ENCODE measurements at regions not wholly inside any gene's neighbourhood (a gene's known extent, or its start where the extent isn't known, plus 50 kb on each side); places are given as distances from the start of the nearest gene placed in this dataset.

DNA sequence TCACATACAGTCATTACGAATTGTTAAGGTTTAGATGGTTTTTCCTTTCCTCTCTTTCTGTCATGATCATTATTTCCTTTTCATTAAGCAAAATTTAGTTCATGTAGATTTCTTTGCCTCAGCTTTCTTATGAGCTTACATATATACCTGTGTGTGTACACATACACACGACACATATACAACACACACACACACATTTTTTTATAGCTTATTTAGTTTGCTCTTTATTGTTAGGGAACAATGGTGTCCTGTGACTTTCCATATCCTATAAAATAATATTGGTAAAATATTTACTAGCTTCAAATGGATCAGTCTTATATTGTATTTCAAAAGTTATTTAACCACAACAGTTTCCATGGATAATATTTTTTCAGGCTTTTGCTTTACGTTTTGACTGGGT, 840.7 kb downstream of the PCDH18 start:
- TF ChIP-seq, protein P1, sequence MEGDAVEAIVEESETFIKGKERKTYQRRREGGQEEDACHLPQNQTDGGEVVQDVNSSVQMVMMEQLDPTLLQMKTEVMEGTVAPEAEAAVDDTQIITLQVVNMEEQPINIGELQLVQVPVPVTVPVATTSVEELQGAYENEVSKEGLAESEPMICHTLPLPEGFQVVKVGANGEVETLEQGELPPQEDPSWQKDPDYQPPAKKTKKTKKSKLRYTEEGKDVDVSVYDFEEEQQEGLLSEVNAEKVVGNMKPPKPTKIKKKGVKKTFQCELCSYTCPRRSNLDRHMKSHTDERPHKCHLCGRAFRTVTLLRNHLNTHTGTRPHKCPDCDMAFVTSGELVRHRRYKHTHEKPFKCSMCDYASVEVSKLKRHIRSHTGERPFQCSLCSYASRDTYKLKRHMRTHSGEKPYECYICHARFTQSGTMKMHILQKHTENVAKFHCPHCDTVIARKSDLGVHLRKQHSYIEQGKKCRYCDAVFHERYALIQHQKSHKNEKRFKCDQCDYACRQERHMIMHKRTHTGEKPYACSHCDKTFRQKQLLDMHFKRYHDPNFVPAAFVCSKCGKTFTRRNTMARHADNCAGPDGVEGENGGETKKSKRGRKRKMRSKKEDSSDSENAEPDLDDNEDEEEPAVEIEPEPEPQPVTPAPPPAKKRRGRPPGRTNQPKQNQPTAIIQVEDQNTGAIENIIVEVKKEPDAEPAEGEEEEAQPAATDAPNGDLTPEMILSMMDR (IDR thresholded peaks at IDR 0.05) = no peak

DNA sequence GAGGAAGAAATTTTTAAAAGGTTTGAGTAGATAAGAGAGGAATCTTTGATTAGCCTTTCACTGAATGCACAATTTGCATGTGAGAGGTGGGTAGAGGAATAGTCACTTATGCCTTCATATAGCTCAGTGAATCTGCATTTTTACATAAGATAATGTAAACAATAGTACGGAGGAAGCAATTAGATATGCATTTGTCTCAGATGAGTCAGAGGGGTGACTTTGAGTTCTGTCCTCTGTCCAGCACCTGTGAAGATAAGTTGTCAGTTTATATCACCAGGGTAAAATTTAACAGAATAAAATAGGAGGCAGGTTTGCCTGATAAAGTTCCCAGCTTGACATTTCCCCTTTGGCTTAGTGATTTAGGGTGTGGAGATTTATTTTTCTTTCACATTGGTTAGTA, 841.9 kb downstream of the PCDH18 start:
- no peaks in the 10 kb centered on the region for H3K27me3 Mint-ChIP-seq (ENCODE audit: insufficient read depth)

More for the DNA sequence above, 840.7 kb downstream of the PCDH18 start:
- no peaks in the 10 kb centered on the region; the same call in 1 of the 2 replicates for H3K36me3 Mint-ChIP-seq (ENCODE audit: low read depth)
- peaks cover 55% of the 10 kb centered on the region for H3K9me3 Mint-ChIP-seq
- H3K4me3 Mint-ChIP-seq = no peak overlapping the region
- no peaks in the 10 kb centered on the region for H3K27me3 Mint-ChIP-seq (ENCODE audit: insufficient read depth)
- no peak overlapping the region for H3K27ac Mint-ChIP-seq
- no peak for DNase-seq
- H3K4me1 Mint-ChIP-seq (ENCODE audit: low read depth) = no peaks in the 10 kb centered on the region

DNA sequence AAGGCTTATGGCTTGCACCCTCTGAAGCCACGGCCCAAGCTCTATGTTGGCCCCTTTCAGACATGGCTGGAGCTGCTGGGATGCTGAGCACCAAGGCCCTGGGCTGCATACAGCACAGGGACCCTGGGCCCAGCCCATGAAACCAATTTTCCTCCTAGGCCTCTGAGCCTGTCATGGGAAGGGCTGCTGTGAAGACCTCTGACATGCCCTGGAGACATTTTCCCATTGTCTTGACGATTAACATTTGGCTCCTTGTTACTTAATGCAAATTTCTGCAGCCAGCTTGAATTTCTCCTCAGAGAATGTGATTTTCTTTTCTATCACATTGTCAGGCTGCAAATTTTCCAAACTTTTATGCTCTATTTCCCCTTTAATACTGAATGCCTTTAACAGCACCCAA, 844.7 kb downstream of the PCDH18 start:
- Mint-ChIP-seq H3K4me1 (ENCODE audit: low read depth) (no peaks in the 10 kb centered on the region), H3K36me3 (ENCODE audit: low read depth) (no peaks in the 10 kb centered on the region; the same call in 1 of the 2 replicates), H3K9me3 (peaks cover 52% of the 10 kb centered on the region), H3K27ac (no peak overlapping the region), H3K27me3 (ENCODE audit: insufficient read depth) (no peaks in the 10 kb centered on the region), H3K4me3 (no peak overlapping the region)
- no peak for DNase-seq
- TF ChIP-seq, protein P1 (IDR thresholded peaks at IDR 0.05) = no peak

More for the DNA sequence above, 841.9 kb downstream of the PCDH18 start:
- Mint-ChIP-seq H3K4me3 (no peak overlapping the region), H3K27ac (no peak overlapping the region), H3K36me3 (ENCODE audit: low read depth) (no peaks in the 10 kb centered on the region; the same call in 1 of the 2 replicates), H3K9me3 (peaks cover 51% of the 10 kb centered on the region), H3K4me1 (ENCODE audit: low read depth) (no peaks in the 10 kb centered on the region)
- TF ChIP-seq, protein P1 (IDR thresholded peaks at IDR 0.05) = no peak
- DNase-seq = no peak

DNA sequence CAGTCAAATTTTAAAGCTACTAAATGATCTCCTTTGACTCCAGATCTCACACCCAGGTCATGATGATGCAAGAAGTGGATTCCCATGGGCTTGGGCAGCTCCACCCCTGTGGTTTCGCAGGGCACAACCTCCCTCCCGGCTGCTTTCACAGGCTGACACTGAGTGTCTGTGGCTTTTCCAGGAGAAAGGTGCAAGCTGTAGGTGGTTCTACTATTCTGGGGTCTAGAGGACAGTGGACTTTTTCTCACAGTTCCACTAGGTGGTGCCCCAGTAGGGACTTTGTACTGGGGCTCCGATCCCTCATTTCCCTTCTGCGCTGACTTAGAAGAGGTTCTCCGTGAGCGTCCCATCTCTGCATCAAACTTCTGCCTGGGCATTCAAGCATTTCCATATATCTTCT, 845.2 kb downstream of the PCDH18 start:
- H3K27me3 Mint-ChIP-seq (ENCODE audit: insufficient read depth) = no peaks in the 10 kb centered on the region
- no peaks in the 10 kb centered on the region for H3K4me1 Mint-ChIP-seq (ENCODE audit: low read depth)
- no peak for DNase-seq
- no peak overlapping the region for H3K4me3 Mint-ChIP-seq
- H3K36me3 Mint-ChIP-seq (ENCODE audit: low read depth) = no peaks in the 10 kb centered on the region; the same call in 1 of the 2 replicates
- H3K27ac Mint-ChIP-seq = no peak overlapping the region
- peaks cover 52% of the 10 kb centered on the region for H3K9me3 Mint-ChIP-seq
- TF ChIP-seq, protein P1 (IDR thresholded peaks at IDR 0.05) = no peak

DNA sequence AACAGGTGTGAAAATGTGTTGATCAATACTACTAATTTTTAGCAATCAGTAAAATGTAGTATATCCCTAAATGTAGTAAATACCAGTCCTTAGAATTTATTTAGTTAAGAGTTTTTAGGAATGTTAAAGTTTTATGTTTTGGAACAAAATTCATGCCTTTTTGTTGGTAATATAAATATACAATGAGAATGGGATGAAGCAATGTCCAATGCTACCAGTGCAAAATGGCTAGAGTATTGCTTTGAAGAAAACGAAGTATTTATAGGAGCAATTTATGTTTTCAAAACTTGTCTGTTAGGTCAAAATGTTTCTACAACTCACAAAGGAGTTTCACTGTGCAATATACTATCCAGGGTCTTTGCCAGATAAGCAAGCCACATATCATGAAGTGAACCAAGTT, 851.5 kb downstream of the PCDH18 start:
- Mint-ChIP-seq H3K27me3 (ENCODE audit: insufficient read depth) (no peaks in the 10 kb centered on the region), H3K4me1 (ENCODE audit: low read depth) (no peaks in the 10 kb centered on the region), H3K4me3 (no peak overlapping the region), H3K27ac (no peak overlapping the region), H3K9me3 (peaks cover 20% of the 10 kb centered on the region), H3K36me3 (ENCODE audit: low read depth) (no peaks in the 10 kb centered on the region)
- TF ChIP-seq, protein P1 (IDR thresholded peaks at IDR 0.05) = no peak
- no peak for DNase-seq

DNA sequence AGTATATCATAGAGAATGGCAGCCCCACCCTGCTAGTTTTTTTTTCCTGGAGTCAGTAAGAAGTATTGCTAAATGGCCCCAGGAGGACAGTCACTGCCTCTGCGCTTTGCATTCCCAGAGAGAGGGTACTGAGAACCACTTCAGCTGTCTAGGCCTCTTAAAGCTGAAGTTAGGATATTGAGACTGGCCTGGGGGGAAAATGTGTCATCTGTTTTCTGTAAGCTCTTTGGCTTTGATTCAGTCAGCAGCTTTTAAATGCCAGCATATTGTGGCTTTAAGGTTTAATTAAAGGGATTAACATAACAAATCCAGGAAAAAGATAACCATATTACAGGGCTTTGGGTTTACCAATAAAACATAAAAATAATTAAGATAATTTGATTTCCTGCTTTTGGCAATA, 852.0 kb downstream of the PCDH18 start:
- TF ChIP-seq, protein P1 (IDR thresholded peaks at IDR 0.05) = no peak
- H3K27me3 Mint-ChIP-seq (ENCODE audit: insufficient read depth) = no peaks in the 10 kb centered on the region
- no peaks in the 10 kb centered on the region for H3K36me3 Mint-ChIP-seq (ENCODE audit: low read depth)
- H3K9me3 Mint-ChIP-seq = peaks cover 18% of the 10 kb centered on the region
- no peak overlapping the region for H3K4me3 Mint-ChIP-seq
- H3K27ac Mint-ChIP-seq = no peak overlapping the region
- H3K4me1 Mint-ChIP-seq (ENCODE audit: low read depth) = no peaks in the 10 kb centered on the region
- no peak for DNase-seq

Measured in HFFc6 (cell line).